ENCODE measurements at regions not wholly inside any gene's neighbourhood (a gene's known extent, or its start where the extent isn't known, plus 50 kb on each side); places are given as distances from the start of the nearest gene placed in this dataset.

DNA sequence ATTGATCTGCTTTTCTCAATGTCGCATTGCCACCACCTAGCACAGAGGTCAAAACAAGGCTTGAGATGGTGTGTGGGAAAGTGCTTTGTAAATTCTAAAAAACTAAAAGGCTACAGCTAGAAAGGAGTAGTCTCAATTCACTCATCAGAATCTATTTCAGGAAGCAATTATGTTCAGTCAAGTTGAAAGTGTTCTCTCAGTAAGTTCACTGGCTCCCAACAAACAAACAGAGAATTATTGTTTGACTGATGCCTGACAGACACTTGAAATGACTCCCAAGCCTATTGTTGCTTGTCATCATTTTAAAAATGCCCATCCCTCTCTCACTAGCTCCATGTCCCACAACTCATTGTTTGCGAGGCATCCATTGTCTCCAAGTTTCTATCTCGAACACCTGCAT, 419.6 kb upstream of the CPEB2 start:
- no CpG with 5 or more reads among the region's 3 CpGs for WGBS (ENCODE audit: extremely low coverage, insufficient coverage, insufficient read length)
- no peak overlapping the region for H4K91ac ChIP-seq (ENCODE audit: low read depth, low read length)
- H3K9me3 ChIP-seq (ENCODE audit: insufficient read depth, low read depth, low read length): no peaks in the 10 kb centered on the region
- H2BK5ac ChIP-seq (ENCODE audit: low read depth, low read length, poor library complexity): no peak overlapping the region
- no peaks in the 10 kb centered on the region for H3K79me1 ChIP-seq (ENCODE audit: low read length)
- H3K36me3 ChIP-seq (ENCODE audit: control insufficient read depth in 1 of 2, insufficient read depth in 2 of 2, low read length in 2 of 2): no peaks in the 10 kb centered on the region
- no peaks in the 10 kb centered on the region for H3K4me1 ChIP-seq (ENCODE audit: control insufficient read depth in 1 of 2, insufficient read depth in 2 of 2, low read length in 2 of 2)
- H3K27ac ChIP-seq (ENCODE audit: low read depth, low read length): no peak overlapping the region
- no peak overlapping the region for H3K4ac ChIP-seq (ENCODE audit: low read depth, low read length)
- no peak overlapping the region for H3K14ac ChIP-seq (ENCODE audit: low read length)
- no peak overlapping the region for H3K4me3 ChIP-seq (ENCODE audit: low read depth, low read length)
- no peak overlapping the region for H2AFZ ChIP-seq (ENCODE audit: insufficient read depth, low read length, poor library complexity)
- no peaks in the 10 kb centered on the region for H3K27me3 ChIP-seq (ENCODE audit: insufficient read depth, low read length)
- no peak overlapping the region for H2AK5ac ChIP-seq (ENCODE audit: low read length)
- H3K9ac ChIP-seq (ENCODE audit: low read length): no peak overlapping the region
- H4K8ac ChIP-seq (ENCODE audit: low read depth, low read length): no peak overlapping the region
- H3K18ac ChIP-seq (ENCODE audit: low read length): no peak overlapping the region
- no peak overlapping the region for H2BK12ac ChIP-seq (ENCODE audit: low read length)
- H2BK120ac ChIP-seq (ENCODE audit: insufficient read depth, low read length, poor library complexity): no peak overlapping the region
- no peak overlapping the region for H4K12ac ChIP-seq (ENCODE audit: low read depth, low read length)
- H3K23ac ChIP-seq (ENCODE audit: low read length): no peak overlapping the region
- no peaks in the 10 kb centered on the region for H3K79me2 ChIP-seq (ENCODE audit: control insufficient read depth, insufficient read depth, low read length, poor library complexity)
- no peak for DNase-seq
- no peak overlapping the region for H3K4me2 ChIP-seq (ENCODE audit: low read length)

DNA sequence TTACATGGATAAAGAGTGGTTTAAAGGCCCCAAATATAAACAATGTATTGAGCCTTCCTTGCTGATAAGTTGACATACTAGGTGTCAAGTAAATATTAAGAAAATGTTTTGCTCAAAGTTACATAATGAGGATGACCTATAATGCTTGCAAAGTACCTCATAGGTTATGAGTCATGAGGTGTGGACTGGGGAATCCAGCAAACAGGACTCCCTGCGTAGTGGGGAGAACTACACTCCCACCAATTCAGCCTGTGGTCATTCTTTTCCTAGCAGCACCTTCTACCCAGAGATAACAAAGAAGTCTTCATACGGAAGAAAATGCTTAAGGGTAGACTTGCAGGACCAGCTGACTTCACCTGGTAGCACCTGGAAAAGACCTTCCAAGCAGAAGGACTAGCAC, 418.9 kb upstream of the CPEB2 start:
- Histone ChIP-seq H2BK5ac (ENCODE audit: low read depth, low read length, poor library complexity) (no peak overlapping the region), H3K14ac (ENCODE audit: low read length) (no peak overlapping the region), H2AK5ac (ENCODE audit: low read length) (no peak overlapping the region), H2BK12ac (ENCODE audit: low read length) (no peak overlapping the region), H3K18ac (ENCODE audit: low read length) (no peak overlapping the region), H2BK120ac (ENCODE audit: insufficient read depth, low read length, poor library complexity) (no peak overlapping the region), H3K23ac (ENCODE audit: low read length) (no peak overlapping the region), H3K79me2 (ENCODE audit: control insufficient read depth, insufficient read depth, low read length, poor library complexity) (no peaks in the 10 kb centered on the region), H3K36me3 (ENCODE audit: control insufficient read depth in 1 of 2, insufficient read depth in 2 of 2, low read length in 2 of 2) (no peaks in the 10 kb centered on the region), H4K91ac (ENCODE audit: low read depth, low read length) (no peak overlapping the region), H3K79me1 (ENCODE audit: low read length) (no peaks in the 10 kb centered on the region), H3K4ac (ENCODE audit: low read depth, low read length) (no peak overlapping the region), H2AFZ (ENCODE audit: insufficient read depth, low read length, poor library complexity) (no peak overlapping the region), H4K8ac (ENCODE audit: low read depth, low read length) (no peak overlapping the region), H3K4me2 (ENCODE audit: low read length) (no peak overlapping the region), H3K27me3 (ENCODE audit: insufficient read depth, low read length) (no peaks in the 10 kb centered on the region), H4K12ac (ENCODE audit: low read depth, low read length) (no peak overlapping the region), H3K27ac (ENCODE audit: low read depth, low read length) (no peak overlapping the region), H3K9me3 (ENCODE audit: insufficient read depth, low read depth, low read length) (no peaks in the 10 kb centered on the region), H3K4me1 (ENCODE audit: control insufficient read depth in 1 of 2, insufficient read depth in 2 of 2, low read length in 2 of 2) (no peaks in the 10 kb centered on the region), H3K9ac (ENCODE audit: low read length) (no peak overlapping the region), H3K4me3 (ENCODE audit: low read depth, low read length) (no peak overlapping the region)
- no CpG with 5 or more reads among the region's 2 CpGs for WGBS (ENCODE audit: extremely low coverage, insufficient coverage, insufficient read length)
- no peak for DNase-seq

DNA sequence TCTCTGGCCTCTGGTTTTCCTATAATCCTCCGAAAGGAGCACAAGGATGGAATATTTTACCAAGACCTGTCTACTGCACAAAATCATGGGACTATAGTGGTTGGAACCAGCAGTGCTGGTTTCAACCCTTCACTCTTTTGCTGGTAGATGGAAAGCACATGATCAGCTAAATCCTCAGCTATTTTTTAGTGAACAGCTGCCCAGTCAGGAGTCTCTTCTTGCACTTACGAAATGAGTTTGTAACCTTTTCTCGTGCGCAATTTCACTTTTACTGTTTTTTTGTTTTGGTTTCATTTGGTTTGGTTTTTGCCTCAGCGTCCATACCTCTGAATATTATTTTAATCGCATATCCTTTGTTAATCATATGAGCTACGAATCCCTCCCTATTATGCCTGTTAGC, 418.5 kb upstream of the CPEB2 start:
- H4K91ac ChIP-seq (ENCODE audit: low read depth, low read length): no peak overlapping the region
- H2AFZ ChIP-seq (ENCODE audit: insufficient read depth, low read length, poor library complexity): no peak overlapping the region
- no peak overlapping the region for H2BK12ac ChIP-seq (ENCODE audit: low read length)
- no peak overlapping the region for H3K4ac ChIP-seq (ENCODE audit: low read depth, low read length)
- no peaks in the 10 kb centered on the region for H3K79me1 ChIP-seq (ENCODE audit: low read length)
- H3K4me1 ChIP-seq (ENCODE audit: control insufficient read depth in 1 of 2, insufficient read depth in 2 of 2, low read length in 2 of 2): no peaks in the 10 kb centered on the region
- no peaks in the 10 kb centered on the region for H3K27me3 ChIP-seq (ENCODE audit: insufficient read depth, low read length)
- H4K12ac ChIP-seq (ENCODE audit: low read depth, low read length): no peak overlapping the region
- no peak overlapping the region for H3K23ac ChIP-seq (ENCODE audit: low read length)
- no peak overlapping the region for H3K14ac ChIP-seq (ENCODE audit: low read length)
- no peak for DNase-seq
- no peak overlapping the region for H4K8ac ChIP-seq (ENCODE audit: low read depth, low read length)
- no peak overlapping the region for H2AK5ac ChIP-seq (ENCODE audit: low read length)
- no peaks in the 10 kb centered on the region for H3K36me3 ChIP-seq (ENCODE audit: control insufficient read depth in 1 of 2, insufficient read depth in 2 of 2, low read length in 2 of 2)
- no peak overlapping the region for H2BK120ac ChIP-seq (ENCODE audit: insufficient read depth, low read length, poor library complexity)
- WGBS (ENCODE audit: extremely low coverage, insufficient coverage, insufficient read length): no CpG with 5 or more reads among the region's 7 CpGs
- H3K18ac ChIP-seq (ENCODE audit: low read length): no peak overlapping the region
- no peak overlapping the region for H3K4me3 ChIP-seq (ENCODE audit: low read depth, low read length)
- H3K9ac ChIP-seq (ENCODE audit: low read length): no peak overlapping the region
- no peaks in the 10 kb centered on the region for H3K9me3 ChIP-seq (ENCODE audit: insufficient read depth, low read depth, low read length)
- no peaks in the 10 kb centered on the region for H3K79me2 ChIP-seq (ENCODE audit: control insufficient read depth, insufficient read depth, low read length, poor library complexity)
- no peak overlapping the region for H2BK5ac ChIP-seq (ENCODE audit: low read depth, low read length, poor library complexity)
- no peak overlapping the region for H3K27ac ChIP-seq (ENCODE audit: low read depth, low read length)
- no peak overlapping the region for H3K4me2 ChIP-seq (ENCODE audit: low read length)

DNA sequence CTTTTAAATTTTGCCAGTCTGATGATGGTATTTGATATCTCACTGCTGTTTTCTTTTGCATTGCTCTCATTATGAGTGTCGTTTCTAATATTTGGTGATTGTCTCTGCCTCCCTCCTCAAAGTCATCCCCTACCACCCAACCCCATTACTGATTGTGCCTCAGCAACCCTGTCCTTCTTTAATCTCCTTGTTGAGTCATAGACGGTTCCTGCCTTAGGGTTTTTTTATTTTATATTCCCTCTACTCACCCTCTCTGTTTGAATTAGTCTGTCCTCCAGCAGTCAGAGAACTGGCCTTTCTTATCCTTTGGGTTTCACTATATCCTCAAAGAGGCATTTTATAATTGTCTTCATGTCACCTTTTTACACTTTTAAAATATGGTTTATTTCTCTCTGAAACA, 409.3 kb upstream of the CPEB2 start:
- no peaks in the 10 kb centered on the region for H3K79me1 ChIP-seq (ENCODE audit: low read length)

More for the DNA sequence above, 409.3 kb upstream of the CPEB2 start:
- Histone ChIP-seq H2AK5ac (ENCODE audit: low read length) (no peak overlapping the region), H3K27me3 (ENCODE audit: insufficient read depth, low read length) (no peaks in the 10 kb centered on the region), H4K8ac (ENCODE audit: low read depth, low read length) (no peak overlapping the region), H3K18ac (ENCODE audit: low read length) (no peak overlapping the region), H2AFZ (ENCODE audit: insufficient read depth, low read length, poor library complexity) (no peak overlapping the region), H3K4ac (ENCODE audit: low read depth, low read length) (no peak overlapping the region), H2BK5ac (ENCODE audit: low read depth, low read length, poor library complexity) (no peak overlapping the region), H3K9ac (ENCODE audit: low read length) (no peak overlapping the region), H3K23ac (ENCODE audit: low read length) (no peak overlapping the region), H3K36me3 (ENCODE audit: control insufficient read depth in 1 of 2, insufficient read depth in 2 of 2, low read length in 2 of 2) (no peaks in the 10 kb centered on the region), H4K91ac (ENCODE audit: low read depth, low read length) (no peak overlapping the region), H4K12ac (ENCODE audit: low read depth, low read length) (no peak overlapping the region), H3K14ac (ENCODE audit: low read length) (no peak overlapping the region), H3K4me2 (ENCODE audit: low read length) (no peak overlapping the region), H2BK12ac (ENCODE audit: low read length) (no peak overlapping the region), H3K27ac (ENCODE audit: low read depth, low read length) (no peak overlapping the region), H3K4me1 (ENCODE audit: control insufficient read depth in 1 of 2, insufficient read depth in 2 of 2, low read length in 2 of 2) (no peaks in the 10 kb centered on the region), H3K4me3 (ENCODE audit: low read depth, low read length) (no peak overlapping the region), H3K79me2 (ENCODE audit: control insufficient read depth, insufficient read depth, low read length, poor library complexity) (no peaks in the 10 kb centered on the region), H2BK120ac (ENCODE audit: insufficient read depth, low read length, poor library complexity) (no peak overlapping the region), H3K9me3 (ENCODE audit: insufficient read depth, low read depth, low read length) (no peaks in the 10 kb centered on the region)
- no peak for DNase-seq
- WGBS (ENCODE audit: extremely low coverage, insufficient coverage, insufficient read length): no CpG with 5 or more reads among the region's 2 CpGs

Measured in trophoblast cell (in vitro differentiated cells and primary cell).